ENCODE measurements at regions not wholly inside any gene's neighbourhood (a gene's known extent, or its start where the extent isn't known, plus 50 kb on each side); places are given as distances from the start of the nearest gene placed in this dataset.

- DNase-seq (ENCODE audit: low read depth): no peak
These were observed 268.4 kb downstream of the PRDM2 start for GRCh38 chr1:13968361-13968760.

DNA sequence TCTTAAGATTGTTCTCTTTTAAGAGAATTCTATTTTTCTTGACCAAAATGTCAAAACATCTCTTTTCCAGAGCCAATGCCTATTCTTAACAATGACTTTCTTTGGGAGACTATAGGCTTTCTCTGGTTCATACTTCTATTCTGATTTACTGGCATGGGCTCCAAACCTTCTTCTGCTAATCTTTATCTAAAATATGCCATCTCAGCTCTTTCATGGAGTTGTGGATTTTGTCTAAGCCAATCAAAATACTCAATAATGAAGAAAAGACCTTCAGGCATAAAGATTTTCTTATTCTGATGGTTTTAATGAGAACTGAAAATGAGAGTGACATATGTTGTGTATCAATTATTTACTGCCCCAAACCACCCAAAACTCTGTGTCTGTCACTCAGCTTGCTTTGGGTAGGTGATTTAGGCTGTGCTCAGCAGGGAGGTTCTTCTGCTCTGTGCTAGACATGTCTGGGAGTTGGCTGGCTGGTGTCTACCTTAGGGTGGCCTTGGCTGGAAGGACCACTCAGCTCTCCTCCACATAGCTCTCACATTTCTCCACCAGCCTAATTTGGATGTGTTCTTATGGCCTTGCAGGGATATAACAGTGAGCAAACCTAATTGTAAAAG lies 270.8 kb downstream of the PRDM2 start:
- no peak for DNase-seq (ENCODE audit: low read depth)

GRCh38 chr1:13976485-13976884 lies 276.5 kb downstream of the PRDM2 start:
- DNase-seq (ENCODE audit: low read depth): no peak

GRCh38 chr1:13981142-13981541 lies 281.2 kb downstream of the PRDM2 start:
- DNase-seq (ENCODE audit: low read depth): no peak

GRCh38 chr1:13983393-13983792 lies 283.4 kb downstream of the PRDM2 start:
- no peak for DNase-seq (ENCODE audit: low read depth)

GRCh38 chr1:13990939-13991338 lies 291.0 kb downstream of the PRDM2 start:
- DNase-seq (ENCODE audit: low read depth): no peak

GRCh38 chr1:13992489-13993285 lies 292.7 kb downstream of the PRDM2 start:
- DNase-seq (ENCODE audit: low read depth): no peak

DNA sequence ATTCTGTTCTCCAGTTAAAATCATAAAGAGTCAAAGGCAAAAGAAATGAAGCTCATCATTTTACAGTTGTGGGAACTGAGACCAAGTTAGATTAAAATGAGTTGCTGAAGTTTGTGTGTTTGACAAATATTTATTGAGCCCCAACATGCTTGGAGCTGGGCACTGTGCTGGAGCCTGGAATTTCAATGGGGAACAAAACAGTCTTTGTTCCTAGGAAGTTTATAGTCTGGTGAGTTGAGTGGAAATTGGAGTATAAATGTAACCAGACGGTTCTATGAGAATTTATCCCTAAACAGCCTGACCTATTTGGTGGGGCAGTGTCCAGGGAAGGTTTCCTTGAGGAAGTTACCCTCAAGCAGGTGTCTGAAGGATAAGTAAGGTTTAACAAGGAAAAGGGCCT lies 294.4 kb downstream of the PRDM2 start:
- no peak for DNase-seq (ENCODE audit: low read depth)

GRCh38 chr1:13996334-13996733 lies 296.3 kb downstream of the PRDM2 start:
- no peak for DNase-seq (ENCODE audit: low read depth)

- DNase-seq (ENCODE audit: low read depth): no peak
These were observed 303.6 kb downstream of the PRDM2 start for GRCh38 chr1:14003552-14003951.

GRCh38 chr1:14009582-14009981 lies 309.6 kb downstream of the PRDM2 start:
- DNase-seq (ENCODE audit: low read depth): no peak

DNA sequence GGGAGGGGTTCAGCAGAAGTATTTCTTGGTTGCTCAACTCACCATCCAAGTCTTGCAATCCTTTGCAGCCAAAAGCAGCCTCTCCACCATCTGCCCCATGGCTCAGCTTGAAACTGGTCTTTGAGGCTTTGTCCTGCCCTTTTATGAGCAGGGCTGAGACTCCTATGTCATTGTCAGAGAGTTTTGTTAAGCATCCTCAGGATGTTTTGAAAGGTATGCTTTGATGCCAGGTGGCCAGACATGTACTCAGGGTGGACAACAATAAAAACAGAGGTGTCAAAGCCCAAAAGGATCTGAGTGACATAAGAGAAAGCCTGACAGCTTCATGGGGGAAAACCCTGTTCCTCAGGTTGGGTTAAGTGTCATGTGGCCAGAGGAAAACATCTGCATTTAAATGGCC lies 310.5 kb downstream of the PRDM2 start:
- no peak for DNase-seq (ENCODE audit: low read depth)

DNA sequence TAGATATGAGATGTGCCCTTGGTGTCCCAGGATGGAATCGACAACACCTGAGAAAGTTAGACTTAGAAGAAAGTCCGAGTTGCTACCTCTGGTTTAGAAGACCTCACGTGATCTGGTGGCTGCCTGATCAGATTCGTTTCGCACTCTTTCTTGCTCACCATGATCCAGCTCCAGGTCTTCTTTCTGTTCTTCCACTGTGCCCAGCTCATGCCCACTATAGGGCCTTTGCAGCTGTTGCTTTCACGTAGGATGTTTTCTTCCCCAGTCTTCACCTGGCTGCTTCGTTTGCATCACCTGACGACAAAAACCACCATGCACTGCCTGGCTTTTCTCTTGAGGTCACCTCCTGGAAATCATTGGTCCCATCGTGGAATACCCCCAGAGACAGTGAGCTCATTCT lies 311.1 kb downstream of the PRDM2 start:
- no peak for DNase-seq (ENCODE audit: low read depth)

DNA sequence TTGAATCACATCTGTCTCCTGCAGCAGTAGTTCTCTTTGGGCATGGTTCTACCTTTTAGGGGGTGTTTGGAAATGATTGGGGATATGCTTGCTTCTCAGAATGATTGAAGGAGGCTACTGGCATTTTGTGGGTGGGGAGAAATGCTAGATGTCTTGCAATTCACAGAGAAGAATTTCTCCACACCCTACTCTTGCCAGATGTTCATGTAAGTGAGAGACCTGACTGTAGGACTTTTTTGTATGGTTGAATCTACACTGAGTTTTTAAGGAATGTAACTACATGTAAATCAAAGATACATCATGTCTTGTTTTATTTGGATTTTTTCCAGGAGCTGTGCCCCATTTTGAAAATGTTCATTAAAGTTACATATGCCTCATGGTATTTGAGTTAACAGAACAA lies 311.9 kb downstream of the PRDM2 start:
- no peak for DNase-seq (ENCODE audit: low read depth)

- no peak for DNase-seq (ENCODE audit: low read depth)
These were observed 314.9 kb downstream of the PRDM2 start for GRCh38 chr1:14014929-14015328.

DNA sequence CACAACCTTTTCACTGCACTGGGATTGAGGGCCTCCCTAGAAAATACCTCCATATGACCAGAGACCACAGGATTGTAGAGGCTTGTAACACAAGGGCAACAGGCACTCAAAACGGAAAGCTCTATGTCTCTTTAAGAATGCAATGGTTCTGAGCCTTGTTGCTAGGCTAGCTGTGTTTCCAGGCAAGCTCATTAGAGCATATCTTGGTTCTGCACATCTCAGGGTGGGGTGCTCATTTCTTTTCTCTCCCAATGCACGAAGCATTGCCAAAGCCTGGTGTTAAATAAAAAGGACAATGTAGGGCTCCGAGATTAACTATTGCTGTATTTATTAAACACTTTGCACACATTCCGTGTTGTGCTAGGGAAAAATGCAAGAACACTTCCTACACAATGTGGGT lies 315.9 kb downstream of the PRDM2 start:
- no peak for DNase-seq (ENCODE audit: low read depth)

GRCh38 chr1:14017531-14017961 lies 317.6 kb downstream of the PRDM2 start:
- DNase-seq (ENCODE audit: low read depth): no peak

GRCh38 chr1:14019461-14019860 lies 319.5 kb downstream of the PRDM2 start:
- no peak for DNase-seq (ENCODE audit: low read depth)

DNA sequence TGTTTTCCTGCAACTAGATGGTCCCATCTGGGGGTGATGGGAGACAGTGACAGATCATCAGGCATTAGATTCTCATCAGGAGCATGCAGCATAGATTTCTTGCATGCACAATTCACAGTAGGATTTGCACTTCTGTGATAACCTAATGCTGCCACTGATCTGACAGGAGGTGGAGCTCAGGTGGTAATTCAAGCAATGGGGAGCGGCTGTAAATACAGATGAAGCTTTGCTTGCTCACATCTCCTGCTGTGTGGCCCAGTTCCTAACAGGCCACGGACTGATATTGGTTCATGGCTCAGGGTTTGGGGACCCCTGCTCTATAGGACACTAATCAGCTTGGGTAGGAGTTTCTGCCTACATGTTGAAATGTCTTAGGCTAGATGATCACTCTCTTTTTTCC lies 320.0 kb downstream of the PRDM2 start:
- DNase-seq (ENCODE audit: low read depth): no peak

DNA sequence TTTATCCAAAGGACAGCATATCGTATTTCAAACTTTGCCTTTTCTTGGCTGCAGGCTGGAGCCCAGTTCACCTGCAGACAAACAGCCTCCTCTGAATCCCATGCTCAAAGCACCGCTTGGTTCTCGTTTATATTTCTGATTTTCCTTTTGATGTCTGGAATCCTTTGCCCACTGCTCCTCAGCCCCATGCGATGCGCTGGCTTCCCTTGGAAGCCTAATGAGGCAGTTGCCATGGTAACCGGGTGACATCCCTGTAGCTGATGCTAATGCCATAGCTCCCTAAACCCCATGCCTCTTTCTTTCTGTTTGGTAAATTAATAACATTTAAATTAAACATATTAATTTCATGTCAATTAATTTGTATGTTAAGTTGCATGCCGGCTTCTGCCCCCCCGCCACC lies 327.1 kb downstream of the PRDM2 start:
- no peak for DNase-seq (ENCODE audit: low read depth)

- no peak for DNase-seq (ENCODE audit: low read depth)
These were observed 331.5 kb downstream of the PRDM2 start for GRCh38 chr1:14031461-14031860.

DNA sequence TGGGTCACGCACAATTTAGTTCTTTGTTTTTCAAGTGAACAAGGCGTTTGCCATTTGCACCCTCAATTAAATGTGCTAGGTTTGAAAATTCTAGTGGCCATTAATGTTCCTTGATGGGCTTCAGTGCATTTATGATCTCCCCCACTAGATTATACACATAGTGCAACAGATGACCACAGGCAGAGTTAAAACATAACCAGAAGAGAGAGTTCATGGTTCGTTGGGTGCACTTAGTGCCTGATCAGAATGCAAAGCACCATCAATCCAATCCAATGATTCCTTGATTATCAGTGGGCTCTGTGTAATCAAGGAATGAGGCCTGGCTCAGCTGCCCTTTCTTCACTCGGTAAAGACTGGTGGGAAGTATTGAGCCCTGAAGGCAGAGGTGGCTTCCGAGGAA lies 334.5 kb downstream of the PRDM2 start:
- DNase-seq (ENCODE audit: low read depth): no peak

DNA sequence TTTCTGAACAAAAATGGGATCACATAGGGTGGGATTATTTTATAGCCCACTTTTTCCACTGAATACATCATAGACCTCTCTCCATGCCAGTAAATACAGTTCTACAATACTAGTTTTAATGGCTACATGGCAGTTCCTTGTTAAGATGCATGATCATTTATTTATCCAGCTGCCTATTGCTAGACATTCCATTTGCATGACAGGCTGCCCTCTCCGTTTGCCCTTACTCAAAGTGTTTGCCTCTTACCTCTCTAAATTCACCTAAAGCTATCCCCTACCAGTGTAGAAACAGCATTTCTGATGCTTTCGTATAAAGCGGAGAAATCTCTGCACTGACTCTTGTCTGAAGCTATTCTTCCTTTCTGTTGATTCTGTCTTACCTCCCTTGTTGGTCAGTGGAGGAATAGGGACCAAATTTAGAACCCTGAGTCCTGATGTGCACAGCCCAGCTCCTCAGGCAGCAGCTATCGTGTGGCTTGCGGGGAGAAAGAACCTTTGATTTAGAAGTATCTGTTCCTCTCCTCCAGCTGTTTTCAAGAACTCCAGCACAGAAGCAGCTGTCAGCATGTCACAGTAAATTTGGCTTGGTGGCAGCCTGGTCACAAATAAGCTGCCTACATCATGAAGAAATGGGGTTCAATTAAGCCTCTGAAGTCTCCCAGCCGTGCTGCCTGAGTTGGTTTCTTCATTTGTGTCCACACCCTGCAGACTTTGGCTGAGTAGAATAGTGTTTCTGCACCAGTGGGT lies 337.3 kb downstream of the PRDM2 start:
- DNase-seq (ENCODE audit: low read depth): no peak
